ENCODE measurements at regions not wholly inside any gene's neighbourhood (a gene's known extent, or its start where the extent isn't known, plus 50 kb on each side); places are given as distances from the start of the nearest gene placed in this dataset.

DNA sequence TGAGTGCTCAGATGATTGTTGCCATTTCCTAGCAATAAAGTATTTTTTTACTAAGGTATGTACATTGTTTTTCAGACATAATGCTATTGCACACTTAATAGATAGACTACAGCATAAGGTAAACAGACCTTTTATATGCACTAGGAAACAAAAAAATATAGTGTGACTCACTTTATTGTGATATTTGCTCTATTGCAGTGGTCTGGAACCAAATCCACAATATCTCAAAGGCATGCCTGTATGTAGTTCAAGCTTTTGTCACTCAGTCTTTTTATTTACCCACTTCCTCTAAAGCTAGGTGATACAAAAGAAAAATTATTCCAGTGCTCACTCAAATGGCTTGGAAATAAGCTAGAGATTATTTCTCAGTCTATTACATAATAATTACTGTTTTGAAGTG is 209.9 kb upstream of the VEPH1 start:
- Histone ChIP-seq H4K20me1 (ENCODE audit: control insufficient read depth, extremely low read depth, insufficient read depth, low read length) (no peaks in the 10 kb centered on the region), H3K9me3 (ENCODE audit: control insufficient read depth, insufficient read depth, low read depth, low read length) (no peaks in the 10 kb centered on the region), H3K4me2 (ENCODE audit: extremely low read depth, insufficient read depth, low read length) (no peak overlapping the region), H3K79me2 (ENCODE audit: control insufficient read depth, insufficient read depth, low read length) (no peaks in the 10 kb centered on the region), H2AFZ (ENCODE audit: low read length) (no peak overlapping the region), H3K9ac (ENCODE audit: insufficient read depth, low read length) (no peak overlapping the region), H3K27me3 (ENCODE audit: control insufficient read depth, insufficient read depth, low read length) (no peaks in the 10 kb centered on the region), H3K36me3 (ENCODE audit: control insufficient read depth, insufficient read depth, low read length) (no peaks in the 10 kb centered on the region), H3K4me3 (replicated peaks in 1 of 4; ENCODE audit: control extremely low read depth in 1 of 4, insufficient read depth in 1 of 4, low read depth in 3 of 4, low read length in 4 of 4) (no peak overlapping the region), H3K27ac (ENCODE audit: insufficient read depth, low read length) (no peak overlapping the region), H3K4me1 (ENCODE audit: control insufficient read depth, extremely low read depth, insufficient read depth, low read length) (no peaks in the 10 kb centered on the region)
- no peak for TF ChIP-seq CTCF (conservative IDR thresholded peaks at IDR 0.05 in 1 of 2, IDR thresholded peaks at IDR 0.05 in 1 of 2; ENCODE audit: low read depth in 1 of 2, low read length in 2 of 2)
- no peak for TF ChIP-seq EZH2 (IDR thresholded peaks at IDR 0.05; ENCODE audit: low read length, missing control alignments)
- DNase-seq (ENCODE audit: low read depth in 2 of 2) = no peak

GRCh38 chr3:157705258-157705657 is 202.0 kb upstream of the VEPH1 start:
- Histone ChIP-seq H3K36me3 (ENCODE audit: control insufficient read depth, insufficient read depth, low read length) (no peaks in the 10 kb centered on the region), H3K4me1 (ENCODE audit: control insufficient read depth, extremely low read depth, insufficient read depth, low read length) (no peaks in the 10 kb centered on the region), H3K9me3 (ENCODE audit: control insufficient read depth, insufficient read depth, low read depth, low read length) (no peaks in the 10 kb centered on the region), H2AFZ (ENCODE audit: low read length) (no peak overlapping the region), H3K4me3 (replicated peaks in 1 of 4; ENCODE audit: control extremely low read depth in 1 of 4, insufficient read depth in 1 of 4, low read depth in 3 of 4, low read length in 4 of 4) (no peak overlapping the region), H3K79me2 (ENCODE audit: control insufficient read depth, insufficient read depth, low read length) (no peaks in the 10 kb centered on the region), H3K9ac (ENCODE audit: insufficient read depth, low read length) (no peak overlapping the region), H3K4me2 (ENCODE audit: extremely low read depth, insufficient read depth, low read length) (no peak overlapping the region), H3K27ac (ENCODE audit: insufficient read depth, low read length) (no peak overlapping the region), H4K20me1 (ENCODE audit: control insufficient read depth, extremely low read depth, insufficient read depth, low read length) (no peaks in the 10 kb centered on the region), H3K27me3 (ENCODE audit: control insufficient read depth, insufficient read depth, low read length) (no peaks in the 10 kb centered on the region)
- no peak for DNase-seq (ENCODE audit: low read depth in 2 of 2)
- TF ChIP-seq EZH2 (IDR thresholded peaks at IDR 0.05; ENCODE audit: low read length, missing control alignments) (no peak), CTCF (conservative IDR thresholded peaks at IDR 0.05 in 1 of 2, IDR thresholded peaks at IDR 0.05 in 1 of 2; ENCODE audit: low read depth in 1 of 2, low read length in 2 of 2) (no peak)

DNA sequence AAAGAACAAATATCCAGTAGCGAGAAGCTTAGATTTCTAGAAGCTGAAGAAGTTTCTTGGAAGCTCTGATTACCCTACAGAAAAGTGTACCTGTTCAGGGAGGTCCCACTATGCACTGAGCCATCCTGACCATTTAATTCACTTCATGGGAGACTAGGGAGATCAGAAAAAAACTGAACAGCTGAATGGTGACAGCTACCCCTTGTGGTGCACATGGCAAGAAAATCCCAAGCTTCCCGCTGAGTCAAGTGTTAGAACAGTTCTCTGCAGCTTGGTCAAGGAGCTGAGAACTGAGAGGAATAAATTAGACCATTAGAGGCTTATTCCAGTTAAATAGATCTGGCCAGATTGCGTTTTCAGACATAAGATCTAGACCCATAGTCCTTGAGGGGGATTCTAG is 197.2 kb upstream of the VEPH1 start:
- Histone ChIP-seq H3K4me2 (ENCODE audit: extremely low read depth, insufficient read depth, low read length) (no peak overlapping the region), H4K20me1 (ENCODE audit: control insufficient read depth, extremely low read depth, insufficient read depth, low read length) (no peaks in the 10 kb centered on the region), H3K27me3 (ENCODE audit: control insufficient read depth, insufficient read depth, low read length) (no peaks in the 10 kb centered on the region), H3K79me2 (ENCODE audit: control insufficient read depth, insufficient read depth, low read length) (no peaks in the 10 kb centered on the region), H3K4me1 (ENCODE audit: control insufficient read depth, extremely low read depth, insufficient read depth, low read length) (no peaks in the 10 kb centered on the region), H3K27ac (ENCODE audit: insufficient read depth, low read length) (no peak overlapping the region), H3K9me3 (ENCODE audit: control insufficient read depth, insufficient read depth, low read depth, low read length) (no peaks in the 10 kb centered on the region), H3K36me3 (ENCODE audit: control insufficient read depth, insufficient read depth, low read length) (no peaks in the 10 kb centered on the region), H2AFZ (ENCODE audit: low read length) (no peak overlapping the region), H3K4me3 (replicated peaks in 1 of 4; ENCODE audit: control extremely low read depth in 1 of 4, insufficient read depth in 1 of 4, low read depth in 3 of 4, low read length in 4 of 4) (no peak overlapping the region), H3K9ac (ENCODE audit: insufficient read depth, low read length) (no peak overlapping the region)
- TF ChIP-seq CTCF (conservative IDR thresholded peaks at IDR 0.05 in 1 of 2, IDR thresholded peaks at IDR 0.05 in 1 of 2; ENCODE audit: low read depth in 1 of 2, low read length in 2 of 2) (no peak), EZH2 (IDR thresholded peaks at IDR 0.05; ENCODE audit: low read length, missing control alignments) (no peak)
- DNase-seq (ENCODE audit: low read depth in 2 of 2) = no peak
